Thoracic aorta (tissue), 2 donors: ENCODE measurements at regions not wholly inside any gene's neighbourhood (a gene's known extent, or its start where the extent isn't known, plus 50 kb on each side); places are given as distances from the start of the nearest gene placed in this dataset.

ENCODE experiments used
- ATAC-seq: fragments of 150-250 bp; one replicate; pipeline ENCODE4 v1.8.0; 2017; ENCODE audit warnings: low read depth; ENCODE audit not compliant: insufficient number of reproducible peaks, low FRiP score
- DNase-seq: peaks from one replicate; pipeline ENCODE4 v3.0.0-alpha.2; 2020; ENCODE audit warnings: low spot score
- H3K27ac ChIP-seq, 2 donors: fragments of 200-600 bp; sonication (generic); 1 replicate in 1 of 2; 2 replicates in 1 of 2; pipeline ENCODE4 v1.5.1; 2016; ENCODE audit warnings: mild to moderate bottlenecking in 2 of 2, moderate library complexity in 2 of 2
- H3K27me3 ChIP-seq: fragments of 200-600 bp; sonication (generic); replicated peaks from 2 replicates; pipeline ENCODE4 v1.6.0; 2016; ENCODE audit warnings: mild to moderate bottlenecking; ENCODE audit not compliant: insufficient read depth
- H3K36me3 ChIP-seq: fragments of 200-600 bp; sonication (generic); one replicate; pipeline ENCODE4 v1.5.1; 2016
- H3K4me1 ChIP-seq, 2 donors: fragments of 200-600 bp; sonication (generic); 1 replicate in 1 of 2; 2 replicates in 1 of 2; pipeline versions ENCODE4 v1.5.1 to v1.6.0; 2016; ENCODE audit warnings: low read depth in 2 of 2, mild to moderate bottlenecking in 1 of 2; ENCODE audit not compliant: control insufficient read depth in 1 of 2
- H3K4me3 ChIP-seq: fragments of 200-600 bp; sonication (generic); 2 replicates; pipeline ENCODE4 v1.5.1; 2016; ENCODE audit warnings: mild to moderate bottlenecking
- H3K9me3 ChIP-seq: fragments of 200-600 bp; sonication (generic); 2 replicates; pipeline ENCODE4 v1.5.1; 2016
- CTCF ChIP-seq: fragments of 200-600 bp; sonication (generic); IDR thresholded peaks from one replicate; pipeline ENCODE4 v1.5.1; 2019; ENCODE audit warnings: antibody characterized with exemption

GRCh38 chr7:25424855-25425254 is 196.6 kb upstream of the NPVF start:
- peaks cover 4 to 22% of the 10 kb centered on the region in 2 donors for H3K4me1 ChIP-seq
- DNase-seq (no peak), ATAC-seq (no peak)
- no peaks in the 10 kb centered on the region for H3K27me3 ChIP-seq
- H3K9me3 ChIP-seq = no peaks in the 10 kb centered on the region
- H3K27ac ChIP-seq = no peak overlapping the region
- H3K4me3 ChIP-seq = no peak overlapping the region
- no peak for TF ChIP-seq CTCF
- H3K36me3 ChIP-seq = no peaks in the 10 kb centered on the region

- no peak for TF ChIP-seq CTCF
- no peaks in the 10 kb centered on the region for H3K9me3 ChIP-seq
- peaks cover 10 to 32% of the 10 kb centered on the region in 2 donors for H3K4me1 ChIP-seq
- no peak for DNase-seq
- no peak overlapping the region for H3K4me3 ChIP-seq
- H3K27ac ChIP-seq = no peak overlapping the region
- no peaks in the 10 kb centered on the region for H3K36me3 ChIP-seq
- no peaks in the 10 kb centered on the region for H3K27me3 ChIP-seq
- no peak for ATAC-seq
These were observed 199.4 kb upstream of the NPVF start for GRCh38 chr7:25427721-25428120.

- no peaks in the 10 kb centered on the region for H3K9me3 ChIP-seq
- peak overlapping the region; percentile 9 to 37 for H3K27ac ChIP-seq
- H3K27me3 ChIP-seq = no peaks in the 10 kb centered on the region
- H3K4me1 ChIP-seq = peaks cover 10 to 24% of the 10 kb centered on the region in 2 donors
- H3K4me3 ChIP-seq = peak overlapping the region; percentile 26
- no peak for DNase-seq
- ATAC-seq = peak; percentile 54
- no peaks in the 10 kb centered on the region for H3K36me3 ChIP-seq
- no peak for TF ChIP-seq CTCF
These were observed 201.4 kb upstream of the NPVF start for GRCh38 chr7:25429731-25430130.

- Histone ChIP-seq H3K4me3 (no peak overlapping the region), H3K27me3 (no peaks in the 10 kb centered on the region), H3K9me3 (no peaks in the 10 kb centered on the region), H3K27ac (peak overlapping the region; percentile 9 to 37), H3K4me1 (peaks cover 10 to 19% of the 10 kb centered on the region in 2 donors), H3K36me3 (no peaks in the 10 kb centered on the region)
- no peak for TF ChIP-seq CTCF
- no peak for ATAC-seq
- no peak for DNase-seq
These were observed 202.1 kb upstream of the NPVF start for GRCh38 chr7:25430200-25430931.

- no peak overlapping the region for H3K27ac ChIP-seq
- TF ChIP-seq CTCF = no peak
- ATAC-seq (no peak), DNase-seq (no peak)
- no peaks in the 10 kb centered on the region for H3K9me3 ChIP-seq
- H3K36me3 ChIP-seq = no peaks in the 10 kb centered on the region
- H3K27me3 ChIP-seq = no peaks in the 10 kb centered on the region
- no peak overlapping the region for H3K4me3 ChIP-seq
- peaks cover 10 to 19% of the 10 kb centered on the region in 2 donors for H3K4me1 ChIP-seq
These were observed 203.7 kb upstream of the NPVF start for GRCh38 chr7:25431956-25432450.
